ENCODE measurements at regions not wholly inside any gene's neighbourhood (a gene's known extent, or its start where the extent isn't known, plus 50 kb on each side); places are given as distances from the start of the nearest gene placed in this dataset.
"Not testable (repeated sequence)": the region's sequence is repeated elsewhere in the genome, so short reads cannot be mapped to it uniquely, and the experiment has no call there.

GRCh38 chr10:3323865-3324498 lies 151.4 kb upstream of the PITRM1 start:
- H3K9me3 ChIP-seq (ENCODE audit: severe bottlenecking), result no peaks in the 10 kb centered on the region

DNA sequence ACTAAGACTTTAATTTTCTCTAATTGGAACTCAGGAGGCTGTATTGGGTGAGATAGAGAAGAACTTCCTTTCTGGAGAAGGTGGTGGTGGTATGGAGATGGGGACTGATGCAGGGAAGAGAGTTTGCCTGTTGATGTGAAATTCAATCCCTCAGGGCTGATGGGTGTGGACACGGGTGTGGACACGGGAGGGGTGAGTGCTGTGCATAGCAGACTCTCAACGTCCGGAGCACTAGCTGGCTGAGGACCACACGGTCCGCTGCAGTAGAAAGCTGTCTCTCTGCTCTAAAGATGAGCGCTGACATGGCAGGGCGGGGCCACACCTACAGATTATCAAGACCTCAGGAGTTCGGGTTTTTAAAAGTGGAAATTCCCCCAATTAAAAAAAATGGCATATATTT lies 148.5 kb upstream of the PITRM1 start:
- H3K4me3 ChIP-seq (ENCODE audit: low read depth, low read length), result no peak overlapping the region
- no peak overlapping the region for H3K27ac ChIP-seq
- no peak for DNase-seq
- no peaks in the 10 kb centered on the region for H3K36me3 ChIP-seq
- no peaks in the 10 kb centered on the region for H3K27me3 ChIP-seq (ENCODE audit: insufficient read depth, low read depth, severe bottlenecking)
- H3K9me3 ChIP-seq (ENCODE audit: severe bottlenecking), result no peaks in the 10 kb centered on the region
- TF ChIP-seq, protein P1, sequence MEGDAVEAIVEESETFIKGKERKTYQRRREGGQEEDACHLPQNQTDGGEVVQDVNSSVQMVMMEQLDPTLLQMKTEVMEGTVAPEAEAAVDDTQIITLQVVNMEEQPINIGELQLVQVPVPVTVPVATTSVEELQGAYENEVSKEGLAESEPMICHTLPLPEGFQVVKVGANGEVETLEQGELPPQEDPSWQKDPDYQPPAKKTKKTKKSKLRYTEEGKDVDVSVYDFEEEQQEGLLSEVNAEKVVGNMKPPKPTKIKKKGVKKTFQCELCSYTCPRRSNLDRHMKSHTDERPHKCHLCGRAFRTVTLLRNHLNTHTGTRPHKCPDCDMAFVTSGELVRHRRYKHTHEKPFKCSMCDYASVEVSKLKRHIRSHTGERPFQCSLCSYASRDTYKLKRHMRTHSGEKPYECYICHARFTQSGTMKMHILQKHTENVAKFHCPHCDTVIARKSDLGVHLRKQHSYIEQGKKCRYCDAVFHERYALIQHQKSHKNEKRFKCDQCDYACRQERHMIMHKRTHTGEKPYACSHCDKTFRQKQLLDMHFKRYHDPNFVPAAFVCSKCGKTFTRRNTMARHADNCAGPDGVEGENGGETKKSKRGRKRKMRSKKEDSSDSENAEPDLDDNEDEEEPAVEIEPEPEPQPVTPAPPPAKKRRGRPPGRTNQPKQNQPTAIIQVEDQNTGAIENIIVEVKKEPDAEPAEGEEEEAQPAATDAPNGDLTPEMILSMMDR (IDR thresholded peaks at IDR 0.05; ENCODE audit: low read depth, low read length), result no peak

More at GRCh38 chr10:3323865-3324498, 151.4 kb upstream of the PITRM1 start:
- TF ChIP-seq, protein P1 (IDR thresholded peaks at IDR 0.05; ENCODE audit: low read depth, low read length), result no peak
- Histone ChIP-seq H3K4me3 (ENCODE audit: low read depth, low read length) (no peak overlapping the region), H3K36me3 (no peaks in the 10 kb centered on the region), H3K27ac (no peak overlapping the region), H3K27me3 (ENCODE audit: insufficient read depth, low read depth, severe bottlenecking) (no peaks in the 10 kb centered on the region)
- no peak for DNase-seq

GRCh38 chr10:3319811-3320226 lies 147.2 kb upstream of the PITRM1 start:
- Histone ChIP-seq H3K9me3 (ENCODE audit: severe bottlenecking) (no peaks in the 10 kb centered on the region), H3K4me3 (ENCODE audit: low read depth, low read length) (no peak overlapping the region), H3K27me3 (ENCODE audit: insufficient read depth, low read depth, severe bottlenecking) (no peaks in the 10 kb centered on the region), H3K27ac (no peak overlapping the region), H3K36me3 (no peaks in the 10 kb centered on the region)
- DNase-seq, result no peak
- TF ChIP-seq, protein P1 (IDR thresholded peaks at IDR 0.05; ENCODE audit: low read depth, low read length), result no peak

DNA sequence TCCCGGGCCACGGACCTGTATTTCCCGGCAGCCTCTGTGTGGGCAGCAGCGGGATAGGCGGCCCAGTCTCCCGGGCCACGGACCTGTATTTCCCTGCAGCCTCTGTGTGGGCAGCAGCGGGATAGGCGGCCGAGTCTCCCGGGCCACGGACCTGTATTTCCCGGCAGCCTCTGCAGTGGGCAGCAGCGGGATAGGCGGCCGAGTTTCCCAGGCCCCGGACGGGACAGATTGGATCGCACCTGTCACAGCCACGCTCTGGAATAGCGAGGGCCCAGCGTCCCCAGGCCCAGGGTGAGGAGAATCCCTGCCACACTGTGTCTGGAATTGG lies 145.9 kb upstream of the PITRM1 start:
- not testable (repeated sequence) for H3K9me3 ChIP-seq (ENCODE audit: severe bottlenecking); H3K27ac ChIP-seq; H3K36me3 ChIP-seq; H3K4me3 ChIP-seq (ENCODE audit: low read depth, low read length); DNase-seq; H3K27me3 ChIP-seq (ENCODE audit: insufficient read depth, low read depth, severe bottlenecking)

- not testable (repeated sequence) for DNase-seq; H3K4me3 ChIP-seq (ENCODE audit: low read depth, low read length); H3K36me3 ChIP-seq; H3K27me3 ChIP-seq (ENCODE audit: insufficient read depth, low read depth, severe bottlenecking); H3K27ac ChIP-seq; H3K9me3 ChIP-seq (ENCODE audit: severe bottlenecking)
Measured at GRCh38 chr10:3317553-3318479, 145.2 kb upstream of the PITRM1 start.

DNA sequence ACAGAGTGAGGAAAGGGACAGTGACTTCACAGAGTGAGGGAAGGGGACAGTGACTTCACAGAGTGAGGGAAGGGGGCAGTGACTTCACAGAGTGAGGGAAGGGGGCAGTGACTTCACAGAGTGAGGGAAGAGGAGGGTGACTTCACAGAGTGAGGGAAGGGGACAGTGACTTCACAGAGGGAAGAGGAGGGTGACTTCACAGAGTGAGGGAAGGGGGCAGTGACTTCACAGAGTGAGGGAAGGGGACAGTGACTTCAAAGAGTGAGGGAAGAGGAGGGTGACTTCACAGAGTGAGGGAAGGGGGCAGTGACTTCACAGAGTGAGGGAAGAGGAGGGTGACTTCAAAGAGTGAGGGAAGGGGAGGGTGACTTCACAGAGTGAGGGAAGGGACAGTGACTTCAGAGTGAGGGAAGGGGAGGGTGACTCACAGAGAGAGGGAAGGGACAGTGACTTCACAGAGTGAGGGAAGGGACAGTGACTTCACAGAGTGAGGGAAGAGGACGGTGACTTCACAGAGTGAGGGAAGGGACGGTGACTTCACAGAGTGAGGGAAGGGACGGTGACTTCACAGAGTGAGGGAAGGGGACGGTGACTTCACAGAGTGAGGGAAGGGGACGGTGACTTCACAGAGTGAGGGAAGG lies 142.0 kb upstream of the PITRM1 start:
- not testable (repeated sequence) for H3K4me3 ChIP-seq (ENCODE audit: low read depth, low read length); H3K36me3 ChIP-seq; H3K27me3 ChIP-seq (ENCODE audit: insufficient read depth, low read depth, severe bottlenecking); H3K9me3 ChIP-seq (ENCODE audit: severe bottlenecking); DNase-seq; H3K27ac ChIP-seq

- not testable (repeated sequence) for H3K27me3 ChIP-seq (ENCODE audit: insufficient read depth, low read depth, severe bottlenecking); DNase-seq; H3K9me3 ChIP-seq (ENCODE audit: severe bottlenecking); H3K27ac ChIP-seq; H3K36me3 ChIP-seq; H3K4me3 ChIP-seq (ENCODE audit: low read depth, low read length)
Measured at GRCh38 chr10:3313784-3314444, 141.3 kb upstream of the PITRM1 start.

Measured in WERI-Rb-1 (cell line).